ENCODE measurements at regions not wholly inside any gene's neighbourhood (a gene's known extent, or its start where the extent isn't known, plus 50 kb on each side); places are given as distances from the start of the nearest gene placed in this dataset.

- Histone ChIP-seq H3K36me3 (ENCODE audit: control insufficient read depth in 2 of 2, extremely low read depth in 1 of 2, insufficient read depth in 2 of 2, low read length in 2 of 2) (no peaks in the 10 kb centered on the region), H3K27me3 (ENCODE audit: control insufficient read depth in 2 of 2, insufficient read depth in 2 of 2, low read length in 2 of 2) (no peaks in the 10 kb centered on the region), H3K4me1 (ENCODE audit: control insufficient read depth, extremely low read depth, insufficient read depth, low read length) (no peaks in the 10 kb centered on the region), H3K79me2 (ENCODE audit: control insufficient read depth, insufficient read depth, low read length) (no peaks in the 10 kb centered on the region), H3K9me1 (replicated peaks; ENCODE audit: control insufficient read depth, extremely low read depth, insufficient read depth, low read length) (no peaks in the 10 kb centered on the region), H4K20me1 (replicated peaks; ENCODE audit: control insufficient read depth, extremely low read depth, insufficient read depth, low read length) (no peaks in the 10 kb centered on the region), H3K4me2 (ENCODE audit: insufficient read depth, low read length) (no peak overlapping the region), H2AFZ (ENCODE audit: low read depth, low read length) (no peak overlapping the region), H3K27ac (ENCODE audit: insufficient read depth, low read depth, low read length) (no peak overlapping the region), H3K9ac (replicated peaks; ENCODE audit: extremely low read depth, insufficient read depth, low read length) (no peak overlapping the region), H3K9me3 (replicated peaks; ENCODE audit: control insufficient read depth, insufficient read depth, low read length) (no peaks in the 10 kb centered on the region), H3K4me3 (replicated peaks in 1 of 3; ENCODE audit: insufficient read depth in 1 of 3, low read depth in 1 of 3, low read length in 3 of 3) (no peak overlapping the region)
- FAIRE-seq (no peak), DNase-seq (ENCODE audit: low read depth, low spot score) (no peak)
- intact Hi-C loops (cut with micrococcal nuclease) (no loop called here), dilution Hi-C loops (cut with MboI; ENCODE audit: extremely low pct_ligation_motif_present, low sequenced_read_pairs) (no loop called here)
- BruUV-seq (replicated peaks), result no TSS peak
- TF ChIP-seq MAX (IDR thresholded peaks at IDR 0.05; ENCODE audit: insufficient read depth, insufficient read length), result no peak
- CTCF ChIA-PET, result interaction anchor here (0.7 to 1.7 kb wide), 2 partner anchors 33 to 881 kb away, joined by 4 to 9 read pairs; no protein-coding TSS in a partner anchor
- POLR2A ChIA-PET, result no interaction called here
These were observed 276.6 kb upstream of the GALNT17 start for GRCh38 chr7:70855373-70855772.

- Histone ChIP-seq H2AFZ (ENCODE audit: low read depth, low read length) (no peak overlapping the region), H3K9ac (replicated peaks; ENCODE audit: extremely low read depth, insufficient read depth, low read length) (no peak overlapping the region), H3K4me1 (ENCODE audit: control insufficient read depth, extremely low read depth, insufficient read depth, low read length) (no peaks in the 10 kb centered on the region), H3K79me2 (ENCODE audit: control insufficient read depth, insufficient read depth, low read length) (no peaks in the 10 kb centered on the region), H3K9me1 (replicated peaks; ENCODE audit: control insufficient read depth, extremely low read depth, insufficient read depth, low read length) (no peaks in the 10 kb centered on the region), H3K9me3 (replicated peaks; ENCODE audit: control insufficient read depth, insufficient read depth, low read length) (no peaks in the 10 kb centered on the region), H3K27ac (ENCODE audit: insufficient read depth, low read depth, low read length) (no peak overlapping the region), H4K20me1 (replicated peaks; ENCODE audit: control insufficient read depth, extremely low read depth, insufficient read depth, low read length) (no peaks in the 10 kb centered on the region), H3K27me3 (ENCODE audit: control insufficient read depth in 2 of 2, insufficient read depth in 2 of 2, low read length in 2 of 2) (no peaks in the 10 kb centered on the region), H3K4me2 (ENCODE audit: insufficient read depth, low read length) (no peak overlapping the region), H3K36me3 (ENCODE audit: control insufficient read depth in 2 of 2, extremely low read depth in 1 of 2, insufficient read depth in 2 of 2, low read length in 2 of 2) (no peaks in the 10 kb centered on the region), H3K4me3 (replicated peaks in 1 of 3; ENCODE audit: insufficient read depth in 1 of 3, low read depth in 1 of 3, low read length in 3 of 3) (no peak overlapping the region)
- ChIA-PET CTCF (interaction anchor here (1.7 kb wide), 1 partner anchor 879 kb away, joined by 9 read pairs; no protein-coding TSS in a partner anchor), POLR2A (no interaction called here)
- DNase-seq (ENCODE audit: low read depth, low spot score) (peak; percentile 16), FAIRE-seq (peak; percentile 70)
- BruUV-seq (replicated peaks), result no TSS peak
- intact Hi-C loops (cut with micrococcal nuclease) (loop anchor here (1.0 kb wide), 1 partner anchor 876 kb away; no protein-coding TSS in a partner anchor), dilution Hi-C loops (cut with MboI; ENCODE audit: extremely low pct_ligation_motif_present, low sequenced_read_pairs) (no loop called here)
- TF ChIP-seq CTCF (IDR thresholded peaks at IDR 0.05; ENCODE audit: extremely low read depth in 1 of 2, insufficient read depth in 1 of 2, low read depth in 1 of 2, low read length in 2 of 2) (peak; percentile 60 to 67), JUN (IDR thresholded peaks at IDR 0.05; ENCODE audit: borderline replicate concordance, insufficient read depth, insufficient read length, low read depth) (no peak), POLR2AphosphoS5 (IDR thresholded peaks at IDR 0.05; ENCODE audit: insufficient read depth, low read depth, low read length) (no peak)
These were observed 274.9 kb upstream of the GALNT17 start for GRCh38 chr7:70856901-70857630.
